AML-193 (cell line): ENCODE measurements at regions not wholly inside any gene's neighbourhood (a gene's known extent, or its start where the extent isn't known, plus 50 kb on each side); places are given as distances from the start of the nearest gene placed in this dataset.
A peak's percentile ranks its signal among the peaks of the same experiment; 100 is the strongest.
"Not testable (repeated sequence)": the region's sequence is repeated elsewhere in the genome, so short reads cannot be mapped to it uniquely, and the experiment has no call there.

ENCODE experiments used
- DNase-seq, 2 experiments: peaks; one replicate each; lab custom pipeline; 2025; lab: John Stamatoyannopoulos, UW

GRCh38 chr3:153221748-153222162 is 59.7 kb downstream of the RAP2B start:
- peak; percentile 100 for DNase-seq

- not testable (repeated sequence) for DNase-seq
These were observed 64.9 kb downstream of the RAP2B start for GRCh38 chr3:153226877-153227276.

GRCh38 chr3:153230427-153230826 is 68.4 kb downstream of the RAP2B start:
- not testable (repeated sequence) for DNase-seq

GRCh38 chr3:153231245-153231644 is 69.2 kb downstream of the RAP2B start:
- DNase-seq = not testable (repeated sequence)

GRCh38 chr3:153232050-153232752 is 70.2 kb downstream of the RAP2B start:
- not testable (repeated sequence) for DNase-seq

GRCh38 chr3:153232851-153233271 is 70.8 kb downstream of the RAP2B start:
- DNase-seq = no peak

GRCh38 chr3:153233986-153234385 is 72.0 kb downstream of the RAP2B start:
- DNase-seq = peak in 1 of 2 experiments; percentile 34

GRCh38 chr3:153242896-153243295 is 80.9 kb downstream of the RAP2B start:
- peak; percentile 58 to 68 for DNase-seq

GRCh38 chr3:153244961-153245360 is 82.9 kb downstream of the RAP2B start:
- DNase-seq = peak; percentile 79 to 87

- no peak for DNase-seq
These were observed 83.6 kb downstream of the RAP2B start for GRCh38 chr3:153245661-153246060.

- DNase-seq = no peak
These were observed 84.3 kb downstream of the RAP2B start for GRCh38 chr3:153246331-153246730.

GRCh38 chr3:153246806-153247205 is 84.8 kb downstream of the RAP2B start:
- DNase-seq = peak; percentile 50 to 51

- DNase-seq = peak; percentile 74 to 83
These were observed 85.6 kb downstream of the RAP2B start for GRCh38 chr3:153247331-153248330.

- DNase-seq = not testable (repeated sequence)
These were observed 86.8 kb downstream of the RAP2B start for GRCh38 chr3:153248835-153249234.

GRCh38 chr3:153249906-153250305 is 87.9 kb downstream of the RAP2B start:
- DNase-seq = no peak

- peak; percentile 35 to 55 for DNase-seq
These were observed 88.4 kb downstream of the RAP2B start for GRCh38 chr3:153250446-153250845.

GRCh38 chr3:153252963-153253362 is 90.9 kb downstream of the RAP2B start:
- no peak for DNase-seq

GRCh38 chr3:153254361-153254760 is 92.3 kb downstream of the RAP2B start:
- DNase-seq = no peak

GRCh38 chr3:153257673-153258351 is 95.8 kb downstream of the RAP2B start:
- DNase-seq = no peak

- no peak for DNase-seq
These were observed 97.9 kb downstream of the RAP2B start for GRCh38 chr3:153259956-153260355.

- DNase-seq = no peak
These were observed 98.7 kb downstream of the RAP2B start for GRCh38 chr3:153260681-153261080.

- DNase-seq = no peak
These were observed 104.6 kb downstream of the RAP2B start for GRCh38 chr3:153266619-153267018.
